WTC11 (cell line): ENCODE measurements at regions not wholly inside any gene's neighbourhood (a gene's known extent, or its start where the extent isn't known, plus 50 kb on each side); places are given as distances from the start of the nearest gene placed in this dataset.

Source experiments
- CREB1 ChIP-seq: sonication (generic); formaldehyde crosslinking; IDR thresholded peaks from 2 replicates; pipeline ENCODE4 v1.8.0; 2023; ENCODE audit warnings: mild to moderate bottlenecking, missing genetic modification reagents
- NFYB ChIP-seq: sonication (generic); formaldehyde crosslinking; conservative IDR thresholded peaks from 2 replicates; pipeline ENCODE4 v1.8.0; 2022; ENCODE audit warnings: low read depth, missing genetic modification reagents
- ZNF263 ChIP-seq: sonication (generic); formaldehyde crosslinking; IDR thresholded peaks from 2 replicates; pipeline ENCODE4 v1.8.1; 2022; ENCODE audit warnings: low read depth, mild to moderate bottlenecking, moderate library complexity, missing genetic modification reagents
- TF ChIP-seq, protein P1 (sequence below): fragments of 200-600 bp; IDR thresholded peaks from 2 replicates; pipeline ENCODE4 v1.8.0; 2022; ENCODE audit warnings: antibody characterized with exemption
- TF ChIP-seq, protein P2 (sequence below): fragments of 250-450 bp; sonication (Bioruptor Pico); IDR thresholded peaks from 2 replicates; pipeline ENCODE4 v2.1.2; 2022; ENCODE audit warnings: mild to moderate bottlenecking, moderate library complexity
- TF ChIP-seq, protein P3 (sequence below): sonication (generic); formaldehyde crosslinking; IDR thresholded peaks from 2 replicates; pipeline ENCODE4 v1.8.1; 2023; ENCODE audit warnings: mild to moderate bottlenecking, missing genetic modification reagents, moderate library complexity
- TF ChIP-seq, protein P4 (sequence below): sonication (generic); formaldehyde crosslinking; IDR thresholded peaks from 2 replicates; pipeline ENCODE4 v1.8.1; 2022; ENCODE audit warnings: low read depth, missing genetic modification reagents, borderline replicate concordance

DNA sequence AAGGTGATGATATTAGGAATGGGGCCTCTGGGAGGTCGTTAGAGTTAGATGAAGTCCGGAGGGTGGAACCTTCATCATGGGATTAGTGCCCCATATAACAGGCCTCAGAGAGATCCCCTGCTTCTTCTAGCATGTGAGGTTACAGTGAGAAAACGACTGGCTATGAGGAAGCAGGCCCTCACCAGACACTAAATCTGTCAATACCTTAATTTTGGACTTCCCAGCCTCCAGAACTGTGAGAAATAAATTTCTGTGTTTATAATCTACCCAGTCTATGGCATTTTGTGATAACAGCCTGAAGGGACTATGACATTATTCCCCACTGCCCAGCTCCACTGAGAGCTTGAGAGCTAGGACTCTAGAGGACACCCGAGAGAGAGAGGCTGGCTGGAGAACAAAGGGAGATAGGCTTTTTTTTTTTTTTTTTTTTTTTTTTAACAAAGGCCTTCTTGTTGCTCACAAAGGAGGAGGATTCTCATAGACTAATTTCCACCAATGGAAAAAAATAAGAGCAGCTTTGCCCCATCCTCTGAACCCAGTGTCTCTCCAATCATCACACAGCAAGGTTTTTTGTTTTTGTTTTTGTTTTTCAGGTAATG, 87.8 kb upstream of the EEA1 start:
- TF ChIP-seq, protein P1, sequence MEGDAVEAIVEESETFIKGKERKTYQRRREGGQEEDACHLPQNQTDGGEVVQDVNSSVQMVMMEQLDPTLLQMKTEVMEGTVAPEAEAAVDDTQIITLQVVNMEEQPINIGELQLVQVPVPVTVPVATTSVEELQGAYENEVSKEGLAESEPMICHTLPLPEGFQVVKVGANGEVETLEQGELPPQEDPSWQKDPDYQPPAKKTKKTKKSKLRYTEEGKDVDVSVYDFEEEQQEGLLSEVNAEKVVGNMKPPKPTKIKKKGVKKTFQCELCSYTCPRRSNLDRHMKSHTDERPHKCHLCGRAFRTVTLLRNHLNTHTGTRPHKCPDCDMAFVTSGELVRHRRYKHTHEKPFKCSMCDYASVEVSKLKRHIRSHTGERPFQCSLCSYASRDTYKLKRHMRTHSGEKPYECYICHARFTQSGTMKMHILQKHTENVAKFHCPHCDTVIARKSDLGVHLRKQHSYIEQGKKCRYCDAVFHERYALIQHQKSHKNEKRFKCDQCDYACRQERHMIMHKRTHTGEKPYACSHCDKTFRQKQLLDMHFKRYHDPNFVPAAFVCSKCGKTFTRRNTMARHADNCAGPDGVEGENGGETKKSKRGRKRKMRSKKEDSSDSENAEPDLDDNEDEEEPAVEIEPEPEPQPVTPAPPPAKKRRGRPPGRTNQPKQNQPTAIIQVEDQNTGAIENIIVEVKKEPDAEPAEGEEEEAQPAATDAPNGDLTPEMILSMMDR: no peak
- TF ChIP-seq CREB1 (no peak), NFYB (CRISPR knock-in tag) (no peak), ZNF263 (CRISPR knock-in tag) (no peak)
- TF ChIP-seq, protein P2, sequence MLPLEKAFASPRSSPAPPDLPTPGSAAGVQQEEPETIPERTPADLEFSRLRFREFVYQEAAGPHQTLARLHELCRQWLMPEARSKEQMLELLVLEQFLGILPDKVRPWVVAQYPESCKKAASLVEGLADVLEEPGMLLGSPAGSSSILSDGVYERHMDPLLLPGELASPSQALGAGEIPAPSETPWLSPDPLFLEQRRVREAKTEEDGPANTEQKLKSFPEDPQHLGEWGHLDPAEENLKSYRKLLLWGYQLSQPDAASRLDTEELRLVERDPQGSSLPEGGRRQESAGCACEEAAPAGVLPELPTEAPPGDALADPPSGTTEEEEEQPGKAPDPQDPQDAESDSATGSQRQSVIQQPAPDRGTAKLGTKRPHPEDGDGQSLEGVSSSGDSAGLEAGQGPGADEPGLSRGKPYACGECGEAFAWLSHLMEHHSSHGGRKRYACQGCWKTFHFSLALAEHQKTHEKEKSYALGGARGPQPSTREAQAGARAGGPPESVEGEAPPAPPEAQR: no peak
- TF ChIP-seq, protein P3, sequence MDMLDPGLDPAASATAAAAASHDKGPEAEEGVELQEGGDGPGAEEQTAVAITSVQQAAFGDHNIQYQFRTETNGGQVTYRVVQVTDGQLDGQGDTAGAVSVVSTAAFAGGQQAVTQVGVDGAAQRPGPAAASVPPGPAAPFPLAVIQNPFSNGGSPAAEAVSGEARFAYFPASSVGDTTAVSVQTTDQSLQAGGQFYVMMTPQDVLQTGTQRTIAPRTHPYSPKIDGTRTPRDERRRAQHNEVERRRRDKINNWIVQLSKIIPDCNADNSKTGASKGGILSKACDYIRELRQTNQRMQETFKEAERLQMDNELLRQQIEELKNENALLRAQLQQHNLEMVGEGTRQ: no peak
- TF ChIP-seq, protein P4, sequence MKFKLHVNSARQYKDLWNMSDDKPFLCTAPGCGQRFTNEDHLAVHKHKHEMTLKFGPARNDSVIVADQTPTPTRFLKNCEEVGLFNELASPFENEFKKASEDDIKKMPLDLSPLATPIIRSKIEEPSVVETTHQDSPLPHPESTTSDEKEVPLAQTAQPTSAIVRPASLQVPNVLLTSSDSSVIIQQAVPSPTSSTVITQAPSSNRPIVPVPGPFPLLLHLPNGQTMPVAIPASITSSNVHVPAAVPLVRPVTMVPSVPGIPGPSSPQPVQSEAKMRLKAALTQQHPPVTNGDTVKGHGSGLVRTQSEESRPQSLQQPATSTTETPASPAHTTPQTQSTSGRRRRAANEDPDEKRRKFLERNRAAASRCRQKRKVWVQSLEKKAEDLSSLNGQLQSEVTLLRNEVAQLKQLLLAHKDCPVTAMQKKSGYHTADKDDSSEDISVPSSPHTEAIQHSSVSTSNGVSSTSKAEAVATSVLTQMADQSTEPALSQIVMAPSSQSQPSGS (CRISPR knock-in tag): no peak
